K562 (cell line): ENCODE measurements at regions not wholly inside any gene's neighbourhood (a gene's known extent, or its start where the extent isn't known, plus 50 kb on each side); places are given as distances from the start of the nearest gene placed in this dataset.

ENCODE experiments used
- ATAC-seq: fragments of 200-7000 bp; cut with Tn5 transposase; 3 replicates; pipeline ENCODE4 v1.9.1; 2020; ENCODE audit warnings: moderate library complexity
- BruUV-seq: library from RNA; stranded (reverse); fragments of 400-500 nt; replicated peaks from 2 replicates; lab custom pipeline; 2021; lab: Mats Ljungman, UMichigan
- CTCF ChIA-PET: fragments of 300-600 bp; formaldehyde crosslinking; extraction: SDS; loops from one replicate; lab custom pipeline; 2021; ENCODE audit warnings: low intra/inter-chr PET ratio; lab: Yijun Ruan, JAX
- POLR2A ChIA-PET: fragments of 300-600, 350-650 bp; sonication (Branson Sonifier 250); formaldehyde crosslinking; extraction: SDS; loops from one replicate; lab custom pipeline; 2021; ENCODE audit warnings: antibody characterized with exemption, inconsistent platforms; lab: Yijun Ruan, JAX
- DNase-seq, 4 experiments: peaks; one replicate each; pipeline versions ENCODE4 v3.0.0 to v3.0.0-alpha.2; 2011 to 2018; ENCODE audit warnings: low spot score in 3 of 4, mixed read lengths in 3 of 4; ENCODE audit errors: extremely low read depth in 1 of 4
- FAIRE-seq: peaks from 2 replicates; lab custom pipeline; 2011; peaks lifted over from hg19 to GRCh38; lab: Jason Lieb, UNC
- H2AFZ ChIP-seq: 2 replicates; pipeline ENCODE4 v1.6.0; 2011; ENCODE audit warnings: low read depth, low read length, control low read depth, inconsistent platforms
- H3K27ac ChIP-seq: fragments of 200-600 bp; 3 replicates; pipeline ENCODE4 v1.8.0; 2011; ENCODE audit warnings: low read depth, mild to moderate bottlenecking, control low read depth, inconsistent platforms, low read length, moderate library complexity, mixed read lengths; ENCODE audit errors: extremely low read depth
- H3K27me3 ChIP-seq, 2 experiments: fragments of 300-600 bp in 1 of 2; 2 replicates in 1 of 2; 3 replicates in 1 of 2; pipeline versions ENCODE4 v1.6.0 to v1.8.0; 2011; ENCODE audit warnings: inconsistent platforms in 2 of 2, low read length in 2 of 2, mild to moderate bottlenecking in 1 of 2, mixed read lengths in 1 of 2, moderate library complexity in 1 of 2; ENCODE audit not compliant: control insufficient read depth in 2 of 2, insufficient read depth in 2 of 2
- H3K36me3 ChIP-seq: fragments of 300-600 bp; 3 replicates; pipeline ENCODE4 v1.8.0; 2011; ENCODE audit warnings: mild to moderate bottlenecking, low read length, inconsistent platforms; ENCODE audit not compliant: control insufficient read depth, insufficient read depth
- H3K4me1 ChIP-seq, 2 experiments: fragments of 200-600 bp in 1 of 2; replicated peaks in 1 of 2; 2 replicates in 1 of 2; 3 replicates in 1 of 2; pipeline versions ENCODE4 v1.5.1 to v1.8.0; 2011; ENCODE audit warnings: inconsistent platforms in 2 of 2, low read length in 2 of 2, mild to moderate bottlenecking in 1 of 2, mixed read lengths in 1 of 2, moderate library complexity in 1 of 2; ENCODE audit not compliant: control insufficient read depth in 2 of 2, insufficient read depth in 2 of 2
- H3K4me2 ChIP-seq: 2 replicates; pipeline ENCODE4 v1.6.1; 2011; ENCODE audit warnings: low read length, control low read depth, inconsistent platforms, mixed read lengths; ENCODE audit not compliant: insufficient read depth
- H3K4me3 ChIP-seq: fragments of 200-600 bp; sonication (generic), shearing (Covaris generic); 2 replicates; pipeline ENCODE4 v1.5.1; 2016; ENCODE audit warnings: control low read depth, inconsistent platforms
- H3K79me2 ChIP-seq: fragments of 200-600 bp; 3 replicates; pipeline ENCODE4 v1.8.0; 2011; ENCODE audit warnings: low read length, inconsistent platforms; ENCODE audit not compliant: control insufficient read depth, insufficient read depth
- H3K9ac ChIP-seq, 2 experiments: 2 replicates each; pipeline versions ENCODE4 v1.6.0 to v1.6.1; 2011; ENCODE audit warnings: low read depth in 2 of 2, low read length in 2 of 2, control low read depth in 1 of 2, inconsistent platforms in 1 of 2, mild to moderate bottlenecking in 1 of 2, mixed read lengths in 1 of 2; ENCODE audit not compliant: insufficient read depth in 1 of 2
- H3K9me1 ChIP-seq: one replicate; pipeline ENCODE4 v1.6.0; 2011; ENCODE audit warnings: inconsistent platforms, mild to moderate bottlenecking, low read length, moderate library complexity; ENCODE audit not compliant: control insufficient read depth, insufficient read depth
- H3K9me3 ChIP-seq: replicated peaks from 2 replicates; pipeline ENCODE4 v1.5.1; 2011; ENCODE audit warnings: low read depth, low read length, inconsistent platforms; ENCODE audit not compliant: control insufficient read depth, insufficient read depth
- H4K20me1 ChIP-seq: replicated peaks from 2 replicates; pipeline ENCODE4 v1.6.1; 2011; ENCODE audit warnings: low read length, inconsistent platforms, mixed read lengths; ENCODE audit not compliant: control insufficient read depth, insufficient read depth
- COPS2 ChIP-seq: fragments of 450-650 bp; conservative IDR thresholded peaks from 2 replicates; pipeline ENCODE4 v1.6.1; 2016; ENCODE audit warnings: mild to moderate bottlenecking, moderate library complexity
- E4F1 ChIP-seq: fragments of 250-450 bp; sonication (Bioruptor Pico); IDR thresholded peaks from 2 replicates; pipeline ENCODE4 v1.5.0; 2021; ENCODE audit warnings: mild to moderate bottlenecking, borderline replicate concordance
- GTF2F1 ChIP-seq: IDR thresholded peaks from 2 replicates; pipeline ENCODE4 v1.6.1; 2011; ENCODE audit warnings: low read depth, low read length, improper control_type of control experiment
- HMG20A ChIP-seq: fragments of 450-650 bp; formaldehyde crosslinking; conservative IDR thresholded peaks from 2 replicates; pipeline ENCODE4 v1.4.0; 2020; ENCODE audit warnings: mild to moderate bottlenecking, mixed read lengths
- MAFK ChIP-seq: IDR thresholded peaks from 2 replicates; pipeline ENCODE4 v1.6.1; 2011; ENCODE audit warnings: low read length, improper control_type of control experiment
- MIER1 ChIP-seq: fragments of 450-650 bp; IDR thresholded peaks from 2 replicates; pipeline ENCODE4 v1.6.1; 2016; ENCODE audit warnings: antibody characterized with exemption, mild to moderate bottlenecking, low read depth
- MLLT1 ChIP-seq, 2 experiments: fragments of 450-650 bp; IDR thresholded peaks; 2 replicates each; pipeline ENCODE4 v1.6.1; 2016
- TARDBP ChIP-seq: fragments of 450-650 bp; IDR thresholded peaks from 2 replicates; pipeline ENCODE4 v1.6.1; 2016
- ZBTB2 ChIP-seq: fragments of 450-650 bp; IDR thresholded peaks from 2 replicates; pipeline ENCODE4 v1.6.1; 2016; ENCODE audit warnings: antibody characterized with exemption
- ZEB2 ChIP-seq: fragments of 450-650 bp; IDR thresholded peaks from 2 replicates; pipeline ENCODE4 v1.6.1; 2016
- ZKSCAN8 ChIP-seq: fragments of 200-800 bp; sonication (Bioruptor generic); IDR thresholded peaks from 2 replicates; pipeline ENCODE4 v1.6.1; 2016; ENCODE audit warnings: missing genetic modification characterization, missing compliant biosample characterization
- ZNF12 ChIP-seq: sonication (generic); formaldehyde crosslinking; IDR thresholded peaks from 2 replicates; pipeline ENCODE4 v1.4.0; 2020; ENCODE audit warnings: mild to moderate bottlenecking, missing genetic modification reagents
- ZNF232 ChIP-seq: sonication (generic); formaldehyde crosslinking; IDR thresholded peaks from 2 replicates; pipeline ENCODE4 v1.8.0; 2022; ENCODE audit warnings: mild to moderate bottlenecking, missing genetic modification reagents
- ZNF551 ChIP-seq: fragments of 250-450 bp; sonication (Bioruptor Pico); IDR thresholded peaks from 2 replicates; pipeline ENCODE4 v1.5.0; 2021; ENCODE audit warnings: mild to moderate bottlenecking, moderate library complexity
- ZNF695 ChIP-seq: fragments of 450-650 bp; formaldehyde crosslinking; IDR thresholded peaks from 2 replicates; pipeline ENCODE4 v1.4.0; 2020; ENCODE audit warnings: mild to moderate bottlenecking, moderate library complexity
- WGBS: fragments of 100-300 bp; shearing (Covaris generic); methylation state at CpG from one replicate; pipeline ENCODE4 v1.1.6; 2016; ENCODE audit warnings: low coverage, mixed read lengths; ENCODE audit not compliant: insufficient coverage; ENCODE audit errors: missing lambda C conversion rate; 5-methylcytosine and 5-hydroxymethylcytosine counted together
- in situ Hi-C: fragments of 300-500 bp; cut with MboI; formaldehyde crosslinking; loops from 4 replicates; pipeline ENCODE4 v1.15.0; 2018; ENCODE audit warnings: inconsistent platforms, mixed read lengths
- intact Hi-C: fragments of 100-400 bp; cut with micrococcal nuclease; formaldehyde crosslinking; loops from 2 replicates; pipeline ENCODE4 v1.14.2; 2022

- FAIRE-seq, result no peak
- BruUV-seq, result no TSS peak
- intact Hi-C loops, result no loop called here
These were observed 536.0 kb downstream of the TMEM135 start for GRCh38 chr11:87573708-87574107.

More at GRCh38 chr11:87573708-87574107, 536.0 kb downstream of the TMEM135 start:
- ChIA-PET CTCF (no interaction called here), POLR2A (no interaction called here)
- Histone ChIP-seq H4K20me1 (no peaks in the 10 kb centered on the region; the same call in 1 of the 2 replicates), H3K9me3 (no peaks in the 10 kb centered on the region), H3K27me3 (no peaks in the 10 kb centered on the region), H3K9me1 (no peaks in the 10 kb centered on the region), H3K4me1 (no peaks in the 10 kb centered on the region), H3K79me2 (no peaks in the 10 kb centered on the region), H2AFZ (no peak overlapping the region), H3K36me3 (no peaks in the 10 kb centered on the region), H3K27ac (no peak overlapping the region), H3K9ac (no peak overlapping the region), H3K4me3 (no peak overlapping the region), H3K4me2 (no peak overlapping the region)
- TF ChIP-seq ZBTB2, result no peak
- TF ChIP-seq MIER1, result no peak
- no peak for TF ChIP-seq ZKSCAN8
- no peak for TF ChIP-seq ZNF551 (CRISPR knock-in tag)
- TF ChIP-seq MLLT1 (IDR thresholded peaks at IDR 0.05), result no peak
- TF ChIP-seq ZEB2, result no peak
- TF ChIP-seq COPS2, result no peak
- TF ChIP-seq MAFK, result no peak
- no peak for TF ChIP-seq ZNF695 (CRISPR knock-in tag)
- no peak for TF ChIP-seq ZNF12
- no peak for TF ChIP-seq TARDBP
- TF ChIP-seq HMG20A (CRISPR knock-in tag), result no peak
- no peak for TF ChIP-seq ZNF232 (CRISPR knock-in tag)
- TF ChIP-seq E4F1 (CRISPR knock-in tag), result no peak
- TF ChIP-seq GTF2F1, result no peak
- 0% methylated on average over 1 of the region's 1 CpG for WGBS
- in situ Hi-C loops, result no loop called here
- ATAC-seq (no peak), DNase-seq (no peak)
